CD4-positive, alpha-beta T cell treated with Interferon gamma for 1 hour (primary cell): ENCODE measurements at regions not wholly inside any gene's neighbourhood (a gene's known extent, or its start where the extent isn't known, plus 50 kb on each side); places are given as distances from the start of the nearest gene placed in this dataset.
"Not testable (repeated sequence)": the region's sequence is repeated elsewhere in the genome, so short reads cannot be mapped to it uniquely, and the experiment has no call there.

Source experiments
- DNase-seq: peaks from one replicate; pipeline ENCODE4 v3.0.0-alpha.2; 2020

DNA sequence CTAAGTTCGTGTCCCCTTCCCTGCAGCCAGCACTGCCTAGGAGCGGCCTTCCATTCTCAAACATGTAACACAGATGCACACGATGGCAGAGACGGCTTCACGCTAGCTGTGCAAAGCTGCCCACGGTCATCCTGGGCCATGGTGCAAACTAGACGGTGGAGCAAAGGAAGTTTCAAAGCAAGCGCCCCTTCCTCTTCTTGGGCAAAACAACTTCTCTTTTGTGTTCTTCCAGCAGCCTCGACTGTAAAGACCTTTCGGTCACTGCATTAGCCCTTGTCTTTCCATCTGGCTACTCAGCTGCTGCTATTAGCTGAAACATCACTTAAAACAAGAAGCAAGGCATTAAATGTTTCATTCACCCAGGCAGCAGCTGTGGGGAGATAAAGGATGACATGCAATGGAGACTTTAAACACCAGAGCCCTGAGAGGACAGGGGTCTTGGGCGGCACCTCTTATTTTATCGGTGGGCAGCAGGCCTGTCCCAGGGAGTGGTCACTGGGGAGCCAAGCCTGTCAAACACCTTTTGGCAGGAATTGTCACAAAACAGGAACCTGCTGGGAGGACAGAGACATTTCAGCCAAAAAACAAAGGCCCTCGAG, 214.8 kb downstream of the KLF6 start:
- DNase-seq = no peak

DNA sequence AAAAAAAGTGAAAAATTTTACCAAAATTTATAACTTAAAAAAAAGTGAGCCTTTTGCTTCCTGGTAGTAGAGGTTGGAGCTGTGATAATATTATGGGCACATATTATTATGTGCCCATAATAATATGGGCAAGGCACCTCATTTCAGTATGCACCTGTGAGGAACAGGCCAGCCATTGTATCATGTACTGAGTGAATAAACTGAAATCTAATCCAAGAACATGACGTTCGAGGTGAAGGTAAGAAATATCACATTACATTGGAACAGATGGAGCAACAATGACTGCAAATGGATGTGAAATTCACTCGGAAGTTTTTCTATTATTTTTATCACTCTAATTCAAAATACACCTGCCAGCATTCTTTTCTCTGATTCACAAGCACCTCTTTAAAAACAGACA, 216.0 kb downstream of the KLF6 start:
- DNase-seq = no peak

DNA sequence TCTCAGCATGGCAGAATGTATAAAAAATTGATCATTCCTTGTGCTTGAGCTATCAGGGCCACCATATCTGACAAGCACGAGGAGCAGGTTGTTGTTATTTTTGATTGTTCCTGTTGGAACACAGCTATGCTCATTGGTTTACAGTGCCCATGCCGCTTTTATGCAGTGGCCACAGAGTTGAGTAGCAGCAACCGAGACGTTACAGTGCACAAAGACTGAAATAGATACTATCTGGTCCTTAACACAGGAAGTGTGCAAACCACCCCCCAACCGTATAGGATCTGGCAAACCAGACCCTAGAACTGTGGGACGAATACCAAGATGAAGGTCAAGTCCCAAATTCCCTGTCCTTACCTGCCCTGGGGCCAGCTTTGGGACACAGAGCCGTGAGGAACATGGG, 216.6 kb downstream of the KLF6 start:
- DNase-seq = no peak

DNA sequence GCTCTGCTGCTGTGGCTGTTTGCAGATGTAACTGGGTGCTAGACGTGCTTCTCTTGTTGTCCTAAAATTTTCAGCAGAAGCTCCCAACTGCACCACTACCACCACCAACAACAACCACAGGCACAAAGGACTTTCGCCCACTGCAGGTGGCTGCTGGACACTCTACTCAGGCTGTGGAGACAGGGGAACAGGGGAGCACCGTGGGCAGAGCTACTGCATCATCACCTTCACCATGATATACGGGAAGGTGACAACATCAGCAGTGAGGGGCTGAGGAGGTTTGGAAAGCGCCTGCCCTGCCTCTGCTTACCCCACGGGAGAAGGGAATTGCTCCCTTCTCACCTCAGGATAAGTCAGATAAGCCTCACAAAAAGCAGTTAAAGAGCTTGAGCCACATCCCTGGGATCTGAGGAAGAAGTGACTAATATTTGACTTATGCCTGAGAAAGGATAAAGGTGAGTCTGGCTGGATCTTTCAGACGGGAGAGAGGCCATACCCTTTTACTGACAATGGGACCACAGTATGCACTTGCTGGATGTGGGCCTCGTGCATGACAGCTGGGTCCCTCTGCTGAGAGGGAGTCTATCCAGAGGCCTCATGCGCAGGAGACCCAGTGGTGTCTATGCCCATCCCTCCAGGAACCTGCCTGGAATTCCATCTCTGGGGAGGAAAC, 217.6 kb downstream of the KLF6 start:
- no peak for DNase-seq

DNA sequence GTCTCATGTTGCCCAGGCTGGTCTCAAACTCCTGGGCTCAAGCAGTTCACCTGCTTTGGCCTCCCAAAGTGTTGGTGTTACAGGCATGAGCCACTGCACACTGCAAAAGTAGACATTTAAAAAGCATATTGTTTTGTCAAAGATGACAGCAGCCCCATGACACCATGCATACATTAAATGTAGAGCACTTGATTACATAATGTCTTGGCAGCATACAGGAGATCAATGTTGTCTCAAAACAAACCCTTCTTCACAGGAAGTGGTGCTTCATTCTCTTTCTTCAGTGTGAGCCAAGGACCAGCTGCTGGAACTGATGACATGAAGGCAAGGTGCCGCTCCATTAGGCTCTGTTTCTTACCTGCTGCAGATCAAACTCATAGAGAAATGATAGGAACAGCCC, 218.4 kb downstream of the KLF6 start:
- no peak for DNase-seq

DNA sequence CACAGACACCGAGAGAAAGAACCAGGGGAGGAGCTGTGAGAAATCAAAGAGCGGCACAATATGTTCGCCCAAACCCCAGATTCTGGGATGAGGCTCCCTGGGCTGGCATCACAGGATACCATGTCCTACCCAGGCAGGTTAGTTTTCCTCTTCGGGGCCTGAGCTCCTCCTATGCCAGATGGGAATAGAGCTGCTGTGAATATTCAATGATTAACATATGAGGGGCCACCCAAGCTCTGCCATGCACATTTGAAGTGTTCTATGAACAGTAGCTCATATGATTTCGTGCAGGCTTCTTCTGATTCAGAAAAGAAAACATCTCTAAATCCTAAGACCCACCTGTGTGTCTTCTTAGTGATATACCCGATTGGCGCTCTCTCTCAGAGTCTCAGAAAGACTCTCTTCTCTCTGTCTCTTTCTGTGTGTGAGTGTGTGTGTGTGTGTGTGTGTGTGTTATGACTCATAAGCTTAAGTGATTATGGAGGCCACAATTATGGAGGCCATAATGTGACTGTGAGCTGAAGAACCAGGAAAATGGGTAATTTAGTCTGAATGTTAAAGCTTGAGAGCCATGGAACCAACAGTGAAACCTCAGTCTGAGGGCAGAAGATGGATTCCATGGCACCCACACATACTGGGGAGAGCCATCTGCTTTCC, 220.5 kb downstream of the KLF6 start:
- DNase-seq = no peak

DNA sequence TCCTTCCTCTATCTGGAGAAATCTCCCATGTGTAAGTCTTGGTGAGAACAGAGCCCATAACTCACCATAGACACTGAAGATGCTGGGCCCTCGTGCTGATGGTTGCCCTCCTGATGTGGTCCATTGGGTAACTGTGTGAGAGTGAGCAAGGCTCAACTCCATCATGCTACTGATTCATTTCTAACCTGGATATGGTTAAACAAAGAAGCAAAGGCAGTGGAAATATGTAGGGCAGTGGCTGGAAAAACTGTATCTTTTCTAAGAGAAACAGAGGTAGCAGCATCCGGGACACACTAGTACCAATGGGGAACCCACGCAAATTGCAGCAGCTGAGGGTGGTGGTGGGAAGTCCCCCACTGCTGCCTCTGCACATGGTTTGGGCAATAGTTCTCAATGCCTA, 221.7 kb downstream of the KLF6 start:
- DNase-seq = no peak

DNA sequence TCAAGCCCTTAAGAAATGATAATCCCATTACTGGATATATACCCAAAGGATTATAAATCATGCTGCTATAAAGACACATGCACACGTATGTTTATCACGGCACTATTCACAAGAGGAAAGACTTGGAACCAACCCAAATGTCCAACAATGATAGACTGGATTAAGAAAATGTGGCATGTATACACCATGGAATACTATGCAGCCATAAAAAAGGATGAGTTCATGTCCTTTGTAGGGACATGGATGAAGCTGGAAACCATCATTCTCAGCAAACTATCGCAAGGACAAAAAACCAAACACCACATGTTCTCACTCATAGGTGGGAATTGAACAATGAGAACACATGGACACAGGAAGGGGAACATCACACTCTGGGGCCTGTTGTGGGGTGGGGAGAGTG, 224.4 kb downstream of the KLF6 start:
- DNase-seq = not testable (repeated sequence)

DNA sequence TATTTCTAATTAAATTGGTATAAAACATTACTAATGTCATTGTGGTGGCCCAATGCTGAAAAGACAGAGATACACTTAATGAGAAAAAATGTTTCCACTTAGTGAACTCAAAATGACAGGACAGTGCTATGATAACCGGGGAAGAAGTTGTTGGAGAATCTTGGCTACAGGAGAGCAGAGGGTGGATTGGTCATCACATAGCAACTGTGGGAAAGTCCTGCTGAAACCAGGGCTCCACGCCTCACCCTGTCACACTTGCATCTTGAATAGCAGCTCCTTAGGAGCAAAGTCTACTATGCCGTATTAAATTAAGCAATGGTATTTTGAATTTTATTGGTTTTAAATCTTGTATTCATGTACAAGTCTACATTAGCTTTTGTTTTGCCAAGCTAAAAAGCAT, 225.5 kb downstream of the KLF6 start:
- no peak for DNase-seq

DNA sequence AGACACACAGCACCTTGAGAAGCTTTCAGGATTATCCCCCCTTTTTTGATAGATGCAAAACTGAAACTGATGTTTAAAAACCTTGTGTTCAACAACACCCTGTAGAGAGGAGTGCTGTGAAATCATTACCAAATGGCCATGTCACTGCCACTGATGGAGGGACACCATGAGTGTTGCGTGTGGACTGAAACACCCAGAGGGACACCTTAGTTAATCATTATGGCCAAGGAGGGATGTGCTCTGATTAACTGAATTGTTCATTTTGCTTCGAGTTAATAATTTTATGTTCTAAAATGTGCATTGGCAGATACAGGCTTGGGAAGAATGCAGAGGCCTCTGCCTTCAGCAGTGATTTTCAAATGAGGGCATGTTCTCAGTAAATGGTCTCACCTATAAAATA, 226.0 kb downstream of the KLF6 start:
- DNase-seq = no peak

DNA sequence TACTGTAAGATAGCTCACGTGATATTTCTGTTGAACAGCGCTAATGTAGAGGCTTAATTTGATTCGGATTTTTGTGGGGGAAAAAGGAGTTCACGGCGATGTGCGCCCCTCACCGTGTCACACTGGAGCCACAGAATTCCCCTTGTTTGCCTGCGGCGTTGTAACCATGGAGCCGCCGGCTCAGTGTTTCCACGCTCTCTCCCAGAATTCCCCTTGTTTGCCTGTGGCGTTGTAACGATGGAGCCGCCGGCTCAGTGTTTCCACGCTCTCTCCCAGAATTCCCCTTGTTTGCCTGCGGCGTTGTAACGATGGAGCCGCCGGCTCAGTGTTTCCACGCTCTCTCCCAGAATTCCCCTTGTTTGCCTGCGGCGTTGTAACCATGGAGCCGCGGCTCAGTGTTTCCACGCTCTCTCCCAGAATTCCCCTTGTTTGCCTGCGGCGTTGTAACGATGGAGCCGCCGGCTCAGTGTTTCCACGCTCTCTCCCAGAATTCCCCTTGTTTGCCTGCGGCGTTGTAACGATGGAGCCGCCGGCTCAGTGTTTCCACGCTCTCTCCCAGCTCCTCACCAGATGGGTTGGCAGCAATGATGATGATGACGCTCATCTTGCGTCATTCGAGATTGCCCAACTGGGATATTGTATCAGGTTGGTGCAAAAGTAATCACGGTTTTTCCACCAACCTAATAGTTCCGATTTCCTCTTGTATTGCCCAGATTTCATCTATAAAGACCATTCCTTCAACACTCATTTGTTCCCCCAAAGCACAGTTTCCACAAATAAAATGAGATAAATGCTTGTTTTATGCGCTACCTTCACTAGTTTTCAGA, 228.6 kb downstream of the KLF6 start:
- not testable (repeated sequence) for DNase-seq

DNA sequence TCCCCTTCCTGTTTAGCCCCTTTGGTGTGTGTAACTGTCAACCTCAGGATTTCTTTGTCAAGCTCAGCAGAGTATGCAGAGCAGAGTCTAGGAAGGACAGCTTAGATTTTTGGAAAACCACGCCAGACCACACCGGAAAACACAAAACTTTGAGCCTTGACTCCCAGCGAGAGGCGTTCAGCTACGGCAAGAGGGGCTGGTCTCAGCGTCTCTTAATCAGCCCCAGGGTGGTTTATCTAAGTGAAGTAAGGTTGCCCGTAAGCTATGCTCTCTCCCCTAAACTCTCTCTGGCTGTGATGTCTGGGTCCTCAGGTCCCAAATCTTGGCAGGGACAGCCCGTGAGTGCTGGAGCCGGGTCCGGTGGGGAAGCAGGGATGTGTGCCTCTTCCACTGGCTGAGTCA, 230.9 kb downstream of the KLF6 start:
- no peak for DNase-seq

DNA sequence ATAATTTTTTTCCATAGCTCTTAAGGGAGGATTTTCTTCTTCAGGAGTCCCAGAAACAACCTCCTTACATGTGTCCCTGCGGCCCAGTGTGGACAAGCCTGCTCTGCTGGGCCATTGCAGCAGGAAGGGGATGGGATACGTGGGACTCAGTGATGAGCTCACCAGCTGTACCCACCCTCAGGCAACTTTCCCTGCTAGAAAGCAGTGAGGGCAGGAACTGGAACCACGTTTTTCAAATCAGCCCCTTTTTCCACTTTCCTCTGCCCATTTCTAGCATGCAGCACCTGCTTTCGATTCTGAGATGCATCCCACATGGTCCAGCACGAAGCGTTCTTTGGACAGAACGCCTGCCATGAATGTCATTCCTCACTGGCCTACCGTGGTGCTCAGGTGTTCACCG, 232.7 kb downstream of the KLF6 start:
- DNase-seq = no peak

DNA sequence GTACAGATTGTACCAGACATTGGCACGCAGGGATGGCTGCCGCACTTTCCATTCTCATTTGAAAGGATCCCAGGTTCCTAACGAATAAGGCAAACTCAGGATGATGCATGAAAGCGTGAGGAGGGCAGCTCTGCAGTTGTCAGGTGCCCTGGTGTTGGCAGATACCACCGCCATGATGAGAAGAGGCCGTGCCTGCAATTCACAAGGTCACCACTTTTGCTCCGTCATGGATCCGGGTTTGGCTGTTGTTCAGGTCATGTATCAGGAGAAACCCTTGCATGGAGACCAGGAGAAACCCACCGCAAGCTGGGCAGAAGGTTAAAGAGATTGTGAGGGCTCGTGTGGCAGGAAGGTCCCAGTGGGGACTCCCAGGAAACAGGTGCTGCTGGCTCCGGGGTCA, 233.2 kb downstream of the KLF6 start:
- no peak for DNase-seq

DNA sequence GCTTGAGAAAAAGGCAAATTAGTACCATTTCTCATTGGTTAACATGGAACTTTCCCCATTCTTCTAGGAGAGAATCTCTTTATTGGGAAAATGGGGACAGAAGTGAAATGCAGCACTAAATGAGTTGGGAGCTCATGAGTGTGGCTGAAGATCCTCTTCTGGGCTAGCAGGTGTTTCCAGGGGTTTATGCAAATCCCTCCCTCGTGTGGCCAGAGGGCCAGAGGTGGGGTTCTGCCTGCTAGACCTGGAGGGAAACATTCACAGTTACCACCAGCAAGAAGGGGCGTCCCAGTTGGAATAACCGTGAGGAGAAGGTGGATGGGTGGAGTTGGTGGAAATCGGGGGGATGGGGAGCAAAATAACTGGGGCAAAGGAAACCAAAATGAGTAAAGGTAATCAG, 235.9 kb downstream of the KLF6 start:
- no peak for DNase-seq

DNA sequence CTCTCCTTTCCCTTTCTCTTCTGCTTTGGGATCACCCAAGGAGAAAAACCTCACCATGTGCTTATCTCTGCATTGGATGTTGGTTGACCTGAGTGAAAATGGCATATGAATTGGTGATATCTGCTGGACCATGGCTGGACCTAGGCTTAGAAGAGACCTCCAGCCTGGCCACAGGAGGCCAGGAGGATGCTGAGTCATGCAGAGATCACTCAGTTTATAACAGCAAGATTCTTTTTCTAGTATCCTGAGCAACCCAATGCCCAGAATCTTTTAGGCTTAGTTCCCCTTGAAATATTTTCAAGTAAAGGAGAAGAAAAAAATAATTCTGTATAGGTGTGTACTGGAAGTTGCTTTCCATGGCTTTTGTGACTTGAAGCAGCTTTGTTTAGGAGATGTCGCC, 236.3 kb downstream of the KLF6 start:
- DNase-seq = no peak

DNA sequence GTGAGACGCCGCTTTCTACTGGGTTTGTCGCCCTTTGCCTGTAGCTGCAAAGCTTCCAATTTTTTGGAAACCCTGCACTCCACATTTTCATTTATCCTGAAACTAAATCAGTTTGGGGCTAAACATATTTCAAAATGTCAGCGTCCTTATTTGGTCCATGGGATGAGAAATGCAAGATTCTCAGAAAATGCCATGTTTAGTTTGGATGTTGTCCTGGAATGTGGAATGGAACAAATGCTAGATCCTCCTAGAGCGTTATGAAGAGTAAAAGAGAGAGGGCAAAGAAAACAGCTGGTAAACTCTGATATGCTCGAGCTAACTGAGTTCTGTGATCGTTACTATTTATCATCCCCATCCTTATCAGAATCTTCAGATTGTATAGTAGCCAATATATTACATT, 236.9 kb downstream of the KLF6 start:
- no peak for DNase-seq

DNA sequence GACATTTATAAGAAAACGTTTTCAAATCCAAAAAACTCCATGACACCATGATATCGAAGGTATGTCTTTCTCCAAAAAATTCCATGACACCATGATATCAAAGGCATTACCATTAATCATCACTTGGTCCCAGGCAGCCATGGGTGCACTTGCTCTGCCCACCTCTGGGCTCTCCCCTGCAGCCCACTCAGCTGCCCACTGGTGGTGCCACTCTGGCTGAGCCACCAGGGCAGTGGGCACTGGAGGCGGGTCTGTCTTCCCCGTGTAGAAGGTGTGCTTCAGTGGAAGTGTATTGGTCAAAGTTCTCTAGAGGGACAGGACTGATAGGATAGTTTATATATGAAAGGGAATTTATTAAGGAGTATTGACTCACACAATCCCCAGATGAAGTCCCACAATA, 240.4 kb downstream of the KLF6 start:
- DNase-seq = no peak

DNA sequence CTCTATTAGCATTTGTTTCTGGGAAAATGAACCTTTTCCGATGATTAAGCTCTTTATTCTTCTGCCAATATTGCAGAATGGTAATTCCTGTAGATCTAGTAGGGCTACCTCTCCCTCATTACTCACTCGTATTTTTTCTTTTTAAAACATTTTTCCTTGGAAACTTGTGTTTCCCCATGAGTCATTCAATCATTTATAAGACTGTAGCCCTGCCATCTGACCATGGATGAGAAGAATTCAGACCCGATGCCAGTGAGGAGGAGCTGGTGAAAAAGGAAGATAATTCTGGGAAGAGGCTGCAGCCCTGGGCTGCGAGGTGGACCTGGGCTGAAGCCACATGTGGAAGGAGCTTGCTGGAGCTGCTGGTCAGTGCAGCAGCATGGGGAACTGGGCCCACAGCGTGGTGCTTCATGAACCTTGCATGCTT, 242.8 kb downstream of the KLF6 start:
- DNase-seq = no peak

DNA sequence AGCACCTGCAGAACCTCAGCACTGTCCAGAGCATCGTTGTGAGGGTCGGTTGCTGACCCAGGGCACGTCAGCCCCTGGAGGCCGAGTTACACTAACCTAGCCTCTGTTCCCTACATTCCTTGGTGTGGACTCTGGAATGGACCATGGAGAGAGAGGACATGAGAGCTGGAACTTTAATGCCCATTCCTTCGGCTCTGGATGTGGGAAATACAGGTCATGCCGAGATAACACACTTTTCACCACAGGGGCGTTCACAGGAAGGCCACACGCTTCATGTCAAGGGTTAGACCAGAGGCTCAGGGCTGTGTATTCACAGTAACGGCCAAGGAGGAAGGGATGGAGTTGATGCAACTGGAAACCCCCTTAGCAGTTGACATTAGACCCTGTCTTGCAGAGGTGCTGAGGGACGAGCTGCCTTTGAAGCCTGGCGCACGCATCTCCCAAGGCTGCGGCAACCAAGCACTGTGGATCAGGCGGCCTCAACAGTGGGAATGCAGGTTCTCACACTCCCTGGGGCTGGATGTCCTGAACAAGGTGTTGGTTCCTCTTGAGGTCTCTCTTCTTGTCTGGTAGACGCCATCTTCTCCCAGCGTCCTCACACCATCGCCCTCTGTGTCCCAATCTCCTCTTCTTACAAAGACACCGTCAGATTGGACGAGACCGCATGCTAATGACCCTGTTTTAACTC, 245.2 kb downstream of the KLF6 start:
- DNase-seq = no peak

DNA sequence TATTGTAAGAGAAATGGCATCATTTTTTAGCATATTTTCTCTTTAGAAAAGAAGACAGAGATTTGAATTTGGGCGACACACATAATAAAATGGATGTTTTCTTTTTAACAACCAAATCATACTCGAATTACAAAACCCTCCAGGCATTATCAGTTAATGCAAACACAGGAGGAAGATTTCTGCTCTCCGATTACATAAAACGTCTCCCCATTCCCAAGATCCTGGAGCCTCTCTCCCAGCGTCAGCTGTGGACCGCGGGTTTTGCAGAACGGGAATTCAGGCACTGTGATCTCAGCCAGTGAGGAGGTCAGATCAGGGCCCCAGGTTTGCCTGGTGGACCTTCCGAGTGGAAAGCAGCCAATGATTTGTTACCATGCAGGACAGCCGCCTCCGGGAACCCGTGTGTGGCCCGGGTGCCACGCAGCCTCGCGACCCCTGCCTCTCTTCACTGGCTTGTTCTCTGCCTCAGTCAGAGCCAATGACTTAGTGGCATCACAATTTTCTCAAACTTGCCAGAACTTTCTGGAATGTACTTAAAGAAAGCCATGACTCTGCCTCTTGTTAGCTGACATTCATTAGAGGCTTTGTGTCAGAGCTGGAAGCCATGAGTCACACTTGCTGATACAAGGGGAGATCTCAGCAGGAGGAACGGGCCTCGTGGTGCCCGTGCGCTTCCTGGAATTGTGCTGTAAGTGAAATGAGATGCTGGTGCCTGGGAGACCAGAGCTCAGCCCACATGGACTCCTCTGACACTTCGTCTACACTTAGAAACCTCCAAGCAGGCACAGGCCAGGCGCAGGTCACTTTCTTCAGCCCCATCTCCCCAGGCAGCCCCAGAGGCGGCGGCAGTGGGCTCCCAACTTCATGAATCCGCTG, 246.1 kb downstream of the KLF6 start:
- no peak for DNase-seq

DNA sequence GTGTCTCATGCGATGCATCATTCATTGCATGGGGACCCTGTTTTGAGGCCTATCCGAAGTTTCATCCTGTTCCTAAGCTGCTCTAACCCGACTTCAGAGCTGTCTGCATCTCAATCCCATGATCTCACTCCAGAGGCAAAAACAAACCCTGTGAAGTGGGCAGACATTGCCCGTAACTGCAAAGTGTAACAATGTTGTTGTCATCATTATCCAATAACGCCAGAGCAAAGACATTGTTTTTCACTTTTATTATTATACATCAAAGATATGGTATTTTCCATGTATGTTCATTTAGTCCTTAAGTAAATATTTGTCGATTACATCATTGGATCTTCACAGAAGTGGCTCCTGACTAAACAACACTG, 246.7 kb downstream of the KLF6 start:
- DNase-seq = no peak
